ENCODE measurements at regions not wholly inside any gene's neighbourhood (a gene's known extent, or its start where the extent isn't known, plus 50 kb on each side); places are given as distances from the start of the nearest gene placed in this dataset.

GRCh38 chr16:16790597-16790996 lies 411.7 kb downstream of the NPIPA7 start:
- DNase-seq (ENCODE audit: low read depth), result no peak

- no peak for DNase-seq (ENCODE audit: low read depth)
These were observed 412.1 kb downstream of the NPIPA7 start for GRCh38 chr16:16791051-16791450.

- DNase-seq (ENCODE audit: low read depth), result no peak
These were observed 418.3 kb downstream of the NPIPA7 start for GRCh38 chr16:16797239-16797638.

- DNase-seq (ENCODE audit: low read depth), result no peak
These were observed 419.6 kb downstream of the NPIPA7 start for GRCh38 chr16:16798504-16798903.

GRCh38 chr16:16805809-16806208 lies 426.9 kb downstream of the NPIPA7 start:
- DNase-seq (ENCODE audit: low read depth), result no peak

- no peak for DNase-seq (ENCODE audit: low read depth)
These were observed 436.7 kb downstream of the NPIPA7 start for GRCh38 chr16:16815641-16816040.

- no peak for DNase-seq (ENCODE audit: low read depth)
These were observed 438.3 kb downstream of the NPIPA7 start for GRCh38 chr16:16817196-16817595.

GRCh38 chr16:16821261-16821660 lies 442.3 kb downstream of the NPIPA7 start:
- DNase-seq (ENCODE audit: low read depth), result no peak

GRCh38 chr16:16828913-16829398 lies 450.0 kb downstream of the NPIPA7 start:
- no peak for DNase-seq (ENCODE audit: low read depth)

- DNase-seq (ENCODE audit: low read depth), result no peak
These were observed 451.5 kb downstream of the NPIPA7 start for GRCh38 chr16:16830401-16830800.

- DNase-seq (ENCODE audit: low read depth), result no peak
These were observed 452.0 kb downstream of the NPIPA7 start for GRCh38 chr16:16830973-16831372.

- no peak for DNase-seq (ENCODE audit: low read depth)
These were observed 454.2 kb downstream of the NPIPA7 start for GRCh38 chr16:16833165-16833564.

GRCh38 chr16:16850274-16850673 lies 471.3 kb downstream of the NPIPA7 start:
- DNase-seq (ENCODE audit: low read depth), result no peak

- no peak for DNase-seq (ENCODE audit: low read depth)
These were observed 478.1 kb downstream of the NPIPA7 start for GRCh38 chr16:16857012-16857411.

- no peak for DNase-seq (ENCODE audit: low read depth)
These were observed 478.8 kb downstream of the NPIPA7 start for GRCh38 chr16:16857603-16858283.

- peak; percentile 12 for DNase-seq (ENCODE audit: low read depth)
These were observed 482.6 kb downstream of the NPIPA7 start for GRCh38 chr16:16861546-16861945.

- no peak for DNase-seq (ENCODE audit: low read depth)
These were observed 484.7 kb downstream of the NPIPA7 start for GRCh38 chr16:16863672-16864071.

GRCh38 chr16:16864536-16864935 lies 485.6 kb downstream of the NPIPA7 start:
- no peak for DNase-seq (ENCODE audit: low read depth)

- no peak for DNase-seq (ENCODE audit: low read depth)
These were observed 486.4 kb downstream of the NPIPA7 start for GRCh38 chr16:16865374-16865773.

- DNase-seq (ENCODE audit: low read depth), result no peak
These were observed 489.0 kb downstream of the NPIPA7 start for GRCh38 chr16:16867973-16868372.

GRCh38 chr16:16868727-16869126 lies 489.8 kb downstream of the NPIPA7 start:
- DNase-seq (ENCODE audit: low read depth), result no peak

GRCh38 chr16:16869746-16870145 lies 490.8 kb downstream of the NPIPA7 start:
- no peak for DNase-seq (ENCODE audit: low read depth)

GRCh38 chr16:16871196-16871595 lies 492.3 kb downstream of the NPIPA7 start:
- DNase-seq (ENCODE audit: low read depth), result no peak

- DNase-seq (ENCODE audit: low read depth), result no peak
These were observed 498.1 kb downstream of the NPIPA7 start for GRCh38 chr16:16877061-16877460.
